Neural crest cell (in vitro differentiated cells): ENCODE measurements at regions not wholly inside any gene's neighbourhood (a gene's known extent, or its start where the extent isn't known, plus 50 kb on each side); places are given as distances from the start of the nearest gene placed in this dataset.
"Not testable (repeated sequence)": the region's sequence is repeated elsewhere in the genome, so short reads cannot be mapped to it uniquely, and the experiment has no call there.

Experiments used
- DNase-seq: peaks from one replicate; pipeline ENCODE4 v3.0.0; 2021; ENCODE audit warnings: low read depth, mixed read lengths, low spot score
- H3K27ac Mint-ChIP-seq: one replicate; pipeline ENCODE4 v1.8.0; 2021; ENCODE audit warnings: mild to moderate bottlenecking, mixed read lengths; ENCODE audit not compliant: unreplicated experiment
- H3K27me3 Mint-ChIP-seq: 2 replicates; pipeline ENCODE4 v1.8.0; 2021; ENCODE audit warnings: low read depth, mild to moderate bottlenecking, mixed read lengths
- H3K36me3 Mint-ChIP-seq: 2 replicates; pipeline ENCODE4 v1.8.0; 2021; ENCODE audit warnings: low read depth, mild to moderate bottlenecking, mixed read lengths
- H3K4me1 Mint-ChIP-seq: 2 replicates; pipeline ENCODE4 v1.8.0; 2021; ENCODE audit warnings: mixed read lengths
- H3K4me3 Mint-ChIP-seq: one replicate; pipeline ENCODE4 v1.8.0; 2021; ENCODE audit warnings: mild to moderate bottlenecking, mixed read lengths
- H3K9me3 Mint-ChIP-seq: 2 replicates; pipeline ENCODE4 v1.8.0; 2021; ENCODE audit warnings: mixed read lengths
- CTCF ChIP-seq: fragments of 200-600 bp; sonication (generic); conservative IDR thresholded peaks from 2 replicates; pipeline ENCODE4 v1.5.0; 2021; ENCODE audit warnings: antibody characterized with exemption, mild to moderate bottlenecking

DNA sequence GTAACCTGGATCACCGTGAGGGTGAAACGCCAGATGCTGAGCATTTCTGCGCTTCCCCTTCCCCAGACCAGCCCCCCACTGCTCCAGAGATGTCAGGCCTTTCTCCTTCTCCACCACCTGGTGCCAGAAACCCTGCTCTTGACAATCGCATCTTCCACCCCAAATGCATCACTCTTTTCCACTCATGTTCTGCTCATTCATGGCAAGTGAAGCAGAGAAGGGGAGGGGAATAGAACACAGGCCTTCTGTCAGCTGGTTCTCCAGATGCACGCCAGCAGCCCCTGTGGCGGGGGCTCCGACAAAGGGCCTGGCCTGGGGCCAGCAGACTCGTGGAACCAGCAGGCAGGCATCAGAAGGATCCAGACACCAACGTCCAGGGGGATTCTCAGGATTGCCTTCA, 68.5 kb upstream of the SVIL start:
- H3K4me3 Mint-ChIP-seq = no peak overlapping the region

GRCh38 chr10:29702273-29703164, 67.7 kb upstream of the SVIL start:
- no peak for DNase-seq
- Mint-ChIP-seq H3K4me1 (peaks cover 31% of the 10 kb centered on the region), H3K4me3 (no peak overlapping the region), H3K36me3 (peaks cover 20% of the 10 kb centered on the region), H3K9me3 (peaks cover 6% of the 10 kb centered on the region), H3K27me3 (no peaks in the 10 kb centered on the region), H3K27ac (peak overlapping the region; percentile 88)
- TF ChIP-seq CTCF = no peak

More for the DNA sequence above, 68.5 kb upstream of the SVIL start:
- Mint-ChIP-seq H3K9me3 (peaks cover 6% of the 10 kb centered on the region), H3K36me3 (peaks cover 20% of the 10 kb centered on the region), H3K27me3 (no peaks in the 10 kb centered on the region), H3K27ac (no peak overlapping the region), H3K4me1 (peaks cover 31% of the 10 kb centered on the region)
- DNase-seq = no peak
- TF ChIP-seq CTCF = no peak

- peaks cover 31% of the 10 kb centered on the region for H3K4me1 Mint-ChIP-seq
- H3K4me3 Mint-ChIP-seq = no peak overlapping the region
- H3K27me3 Mint-ChIP-seq = no peaks in the 10 kb centered on the region
- peak overlapping the region; percentile 43 for H3K27ac Mint-ChIP-seq
- no peak for DNase-seq
- peaks cover 10% of the 10 kb centered on the region for H3K36me3 Mint-ChIP-seq
- no peak for TF ChIP-seq CTCF
- H3K9me3 Mint-ChIP-seq = no peaks in the 10 kb centered on the region
Observed at GRCh38 chr10:29701306-29701705, 66.5 kb upstream of the SVIL start.

DNA sequence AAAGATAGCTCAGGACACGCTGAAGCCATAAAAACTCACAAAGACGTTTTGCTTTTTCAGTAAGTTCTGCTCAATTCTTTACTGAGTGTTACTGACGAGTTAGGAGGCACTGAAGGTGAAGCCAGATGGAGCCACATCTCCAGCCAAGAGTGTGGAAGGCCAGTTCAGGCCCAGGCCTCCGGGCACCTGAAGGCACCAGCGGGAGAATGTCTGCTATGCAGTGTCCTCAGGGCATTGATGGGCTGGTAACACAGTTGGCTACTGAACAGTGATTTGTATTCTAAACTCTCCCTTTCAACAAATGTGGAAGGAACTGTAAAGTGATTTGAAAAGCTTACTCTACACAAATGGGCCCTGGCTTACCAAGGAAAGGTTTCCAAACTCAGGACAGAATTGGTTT, 64.8 kb upstream of the SVIL start:
- Mint-ChIP-seq H3K27me3 (no peaks in the 10 kb centered on the region), H3K36me3 (peaks cover 10% of the 10 kb centered on the region), H3K4me3 (no peak overlapping the region), H3K9me3 (no peaks in the 10 kb centered on the region), H3K27ac (no peak overlapping the region), H3K4me1 (peaks cover 30% of the 10 kb centered on the region)
- DNase-seq = no peak
- no peak for TF ChIP-seq CTCF

- Mint-ChIP-seq H3K9me3 (no peaks in the 10 kb centered on the region), H3K27ac (no peak overlapping the region)
Observed at GRCh38 chr10:29698773-29699490, 64.2 kb upstream of the SVIL start.

GRCh38 chr10:29696581-29696980, 61.8 kb upstream of the SVIL start:
- H3K27ac Mint-ChIP-seq, H3K4me3 Mint-ChIP-seq, H3K27me3 Mint-ChIP-seq, H3K9me3 Mint-ChIP-seq, DNase-seq: not testable (repeated sequence)
- peaks cover 13% of the 10 kb centered on the region for H3K36me3 Mint-ChIP-seq
- H3K4me1 Mint-ChIP-seq = peaks cover 14% of the 10 kb centered on the region

More at GRCh38 chr10:29698773-29699490, 64.2 kb upstream of the SVIL start:
- Mint-ChIP-seq H3K4me1 (peaks cover 23% of the 10 kb centered on the region), H3K27me3 (no peaks in the 10 kb centered on the region), H3K36me3 (peaks cover 10% of the 10 kb centered on the region), H3K4me3 (no peak overlapping the region)
- no peak for DNase-seq
- no peak for TF ChIP-seq CTCF
